GM23248 (cell line): ENCODE measurements at regions not wholly inside any gene's neighbourhood (a gene's known extent, or its start where the extent isn't known, plus 50 kb on each side); places are given as distances from the start of the nearest gene placed in this dataset.

ENCODE experiments used
- DNase-seq: peaks from one replicate; pipeline ENCODE4 v3.0.0-alpha.2; 2015
- H2AFZ ChIP-seq: fragments of 200-600 bp; sonication (generic); 2 replicates; pipeline ENCODE4 v1.6.1; 2016; ENCODE audit warnings: antibody characterized with exemption
- H3F3A ChIP-seq: fragments of 200-600 bp; sonication (generic); 2 replicates; pipeline ENCODE4 v1.6.1; 2016; ENCODE audit warnings: mild to moderate bottlenecking, antibody characterized with exemption, mixed run types; ENCODE audit not compliant: insufficient read depth
- H3K27ac ChIP-seq: fragments of 200-600 bp; sonication (generic); 2 replicates; pipeline ENCODE4 v1.5.1; 2016; ENCODE audit warnings: mild to moderate bottlenecking
- H3K27me3 ChIP-seq: fragments of 200-600 bp; sonication (generic); replicated peaks from 2 replicates; pipeline ENCODE4 v1.6.1; 2016; ENCODE audit warnings: mild to moderate bottlenecking; ENCODE audit not compliant: insufficient read depth
- H3K36me3 ChIP-seq: fragments of 200-600 bp; sonication (generic); 2 replicates; pipeline ENCODE4 v1.6.1; 2016; ENCODE audit warnings: low read depth, mild to moderate bottlenecking
- H3K4me1 ChIP-seq: fragments of 200-600 bp; sonication (generic); 2 replicates; pipeline ENCODE4 v1.6.1; 2016; ENCODE audit warnings: mild to moderate bottlenecking; ENCODE audit not compliant: insufficient read depth
- H3K4me2 ChIP-seq: fragments of 200-600 bp; sonication (generic); one replicate; pipeline ENCODE4 v1.6.1; 2016; ENCODE audit warnings: mild to moderate bottlenecking; ENCODE audit not compliant: unreplicated experiment
- H3K4me3 ChIP-seq: fragments of 200-600 bp; sonication (generic); 2 replicates; pipeline ENCODE4 v1.5.1; 2016; ENCODE audit warnings: mild to moderate bottlenecking
- H3K79me2 ChIP-seq: fragments of 200-600 bp; sonication (generic); 2 replicates; pipeline ENCODE4 v1.6.1; 2016; ENCODE audit warnings: mild to moderate bottlenecking; ENCODE audit not compliant: insufficient read depth
- H3K9ac ChIP-seq: fragments of 200-600 bp; sonication (generic); 2 replicates; pipeline ENCODE4 v1.6.1; 2016; ENCODE audit warnings: mild to moderate bottlenecking
- H3K9me2 ChIP-seq: fragments of 200-600 bp; sonication (generic); 2 replicates; pipeline ENCODE4 v1.6.1; 2016; ENCODE audit warnings: mixed run types, mild to moderate bottlenecking, moderate library complexity; ENCODE audit not compliant: insufficient read depth
- H3K9me3 ChIP-seq: fragments of 200-600 bp; sonication (generic); one replicate; pipeline ENCODE4 v1.6.1; 2017; ENCODE audit warnings: low read depth
- H4K20me1 ChIP-seq: fragments of 200-600 bp; sonication (generic); 2 replicates; pipeline ENCODE4 v1.6.0; 2016; ENCODE audit not compliant: insufficient read depth
- EZH2 ChIP-seq: fragments of 200-600 bp; sonication (generic); IDR thresholded peaks from 2 replicates; pipeline ENCODE4 v1.6.1; 2018; ENCODE audit warnings: antibody characterized with exemption, mild to moderate bottlenecking; ENCODE audit not compliant: insufficient read depth, poor library complexity, severe bottlenecking
- EZH2phosphoT487 ChIP-seq: fragments of 200-600 bp; sonication (generic); IDR thresholded peaks from 2 replicates; pipeline ENCODE4 v1.6.1; 2018; ENCODE audit warnings: antibody characterized with exemption, moderate library complexity, mild to moderate bottlenecking, low read depth; ENCODE audit not compliant: insufficient read depth
- WGBS, 2 experiments: methylation state at CpG; one replicate each; pipeline ENCODE4 v1.1.6; 2015 to 2017; ENCODE audit warnings: low lambda C conversion rate in 2 of 2, low coverage in 1 of 2; ENCODE audit errors: missing lambda C conversion rate in 2 of 2; 5-methylcytosine and 5-hydroxymethylcytosine counted together
- in situ Hi-C: fragments of 300-500 bp; cut with MboI; formaldehyde crosslinking; loops from 2 replicates; pipeline ENCODE4 v1.15.0; 2020

GRCh38 chr2:120973196-120973595 lies 237.5 kb downstream of the GLI2 start:
- in situ Hi-C loops = no loop called here
- no peaks in the 10 kb centered on the region for H3K9me2 ChIP-seq
- H2AFZ ChIP-seq = no peak overlapping the region
- H3K4me3 ChIP-seq = no peak overlapping the region
- H3K9ac ChIP-seq = no peak overlapping the region
- no peaks in the 10 kb centered on the region for H3K4me1 ChIP-seq
- TF ChIP-seq EZH2 (no peak), EZH2phosphoT487 (no peak)
- no peaks in the 10 kb centered on the region for H3K27me3 ChIP-seq
- DNase-seq = no peak
- no peaks in the 10 kb centered on the region for H3K79me2 ChIP-seq
- 95 to 97% methylated on average over 17 of the region's 17 CpGs for WGBS, 2 experiments
- H3K4me2 ChIP-seq = no peak overlapping the region
- H3K36me3 ChIP-seq = peaks cover 9% of the 10 kb centered on the region; the same call in 1 of the 2 replicates
- H3K27ac ChIP-seq = no peak overlapping the region
- no peaks in the 10 kb centered on the region for H4K20me1 ChIP-seq
- H3F3A ChIP-seq = no peaks in the 10 kb centered on the region
- no peaks in the 10 kb centered on the region for H3K9me3 ChIP-seq

GRCh38 chr2:120974950-120975349 lies 239.3 kb downstream of the GLI2 start:
- no peaks in the 10 kb centered on the region for H3K4me1 ChIP-seq
- no peak overlapping the region for H2AFZ ChIP-seq
- no peak overlapping the region for H3K9ac ChIP-seq
- no peaks in the 10 kb centered on the region for H3K79me2 ChIP-seq
- H4K20me1 ChIP-seq = no peaks in the 10 kb centered on the region
- peaks cover 17% of the 10 kb centered on the region; the same call in 1 of the 2 replicates for H3K36me3 ChIP-seq
- DNase-seq = no peak
- TF ChIP-seq EZH2phosphoT487 (no peak), EZH2 (no peak)
- H3K9me3 ChIP-seq = no peaks in the 10 kb centered on the region
- H3F3A ChIP-seq = no peaks in the 10 kb centered on the region
- in situ Hi-C loops = no loop called here
- no peak overlapping the region for H3K27ac ChIP-seq
- 96 to 100% methylated on average over 4 of the region's 4 CpGs for WGBS, 2 experiments
- H3K9me2 ChIP-seq = no peaks in the 10 kb centered on the region
- no peak overlapping the region for H3K4me2 ChIP-seq
- no peak overlapping the region for H3K4me3 ChIP-seq
- no peaks in the 10 kb centered on the region for H3K27me3 ChIP-seq

GRCh38 chr2:120976501-120977307 lies 241.0 kb downstream of the GLI2 start:
- Histone ChIP-seq H3K9me2 (no peaks in the 10 kb centered on the region), H4K20me1 (no peaks in the 10 kb centered on the region), H3K4me3 (no peak overlapping the region), H3K27ac (no peak overlapping the region), H3K36me3 (peaks cover 26% of the 10 kb centered on the region; the same call in 1 of the 2 replicates), H3K79me2 (no peaks in the 10 kb centered on the region), H3K9me3 (no peaks in the 10 kb centered on the region), H3K4me2 (no peak overlapping the region), H2AFZ (no peak overlapping the region), H3K9ac (no peak overlapping the region), H3K4me1 (no peaks in the 10 kb centered on the region), H3K27me3 (no peaks in the 10 kb centered on the region), H3F3A (no peaks in the 10 kb centered on the region)
- DNase-seq = no peak
- 95 to 96% methylated on average over 12 of the region's 12 CpGs for WGBS, 2 experiments
- in situ Hi-C loops = no loop called here
- TF ChIP-seq EZH2phosphoT487 = no peak
- no peak for TF ChIP-seq EZH2

GRCh38 chr2:120977582-120978358 lies 242.1 kb downstream of the GLI2 start:
- Histone ChIP-seq H3K4me2 (no peak overlapping the region), H3K4me3 (no peak overlapping the region), H3K9me3 (no peaks in the 10 kb centered on the region), H3K4me1 (no peaks in the 10 kb centered on the region), H3K36me3 (peaks cover 26% of the 10 kb centered on the region; the same call in 1 of the 2 replicates), H3K27ac (no peak overlapping the region), H3F3A (no peaks in the 10 kb centered on the region), H3K9me2 (no peaks in the 10 kb centered on the region), H4K20me1 (no peaks in the 10 kb centered on the region), H3K27me3 (no peaks in the 10 kb centered on the region), H2AFZ (no peak overlapping the region), H3K79me2 (no peaks in the 10 kb centered on the region), H3K9ac (no peak overlapping the region)
- in situ Hi-C loops = no loop called here
- no peak for TF ChIP-seq EZH2phosphoT487
- no peak for TF ChIP-seq EZH2
- WGBS, 2 experiments = 92 to 93% methylated on average over 20 to 25 of the region's 25 CpGs
- DNase-seq = no peak
